ENCODE measurements at regions not wholly inside any gene's neighbourhood (a gene's known extent, or its start where the extent isn't known, plus 50 kb on each side); places are given as distances from the start of the nearest gene placed in this dataset.
A peak's percentile ranks its signal among the peaks of the same experiment; 100 is the strongest.

DNA sequence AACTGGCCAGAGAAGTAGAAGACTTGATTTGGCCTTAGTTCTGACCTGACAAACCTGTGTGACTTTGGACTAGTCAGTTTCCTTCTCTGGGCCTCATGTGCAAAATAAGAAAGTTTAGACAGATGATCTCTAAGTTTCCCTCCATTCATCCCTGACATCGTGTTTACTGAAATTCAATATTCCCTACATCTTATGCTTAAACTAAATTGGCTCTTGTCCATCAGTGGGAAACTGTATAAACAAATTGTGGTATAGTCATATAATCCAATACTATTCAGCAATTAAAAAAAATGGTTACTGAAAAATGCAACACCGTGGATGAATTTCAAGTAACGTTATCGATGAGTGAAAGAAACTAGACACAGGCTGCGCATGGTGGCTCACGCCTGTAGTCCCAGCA, 64.4 kb upstream of the HRH1 start:
- no peak for DNase-seq (ENCODE audit: low read depth in 4 of 4, low spot score in 3 of 4)

DNA sequence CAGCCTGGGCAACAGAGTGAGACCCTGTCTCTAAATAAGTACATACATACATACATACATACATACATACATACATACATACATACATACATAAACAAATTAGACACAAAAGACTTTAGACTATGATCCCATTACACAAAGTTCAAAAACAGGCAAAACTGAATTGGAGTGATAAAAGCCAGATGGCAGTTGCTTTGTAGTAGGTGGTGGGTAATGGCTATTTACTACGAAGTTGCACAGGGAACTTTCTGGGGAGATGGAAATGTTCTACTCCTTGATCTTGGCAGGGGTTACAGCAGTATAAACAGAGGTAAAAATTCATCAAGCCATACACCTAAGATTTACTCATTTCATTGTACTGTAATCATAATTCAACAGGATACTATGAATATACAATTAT, 63.7 kb upstream of the HRH1 start:
- no peak for DNase-seq (ENCODE audit: low read depth in 4 of 4, low spot score in 3 of 4)

DNA sequence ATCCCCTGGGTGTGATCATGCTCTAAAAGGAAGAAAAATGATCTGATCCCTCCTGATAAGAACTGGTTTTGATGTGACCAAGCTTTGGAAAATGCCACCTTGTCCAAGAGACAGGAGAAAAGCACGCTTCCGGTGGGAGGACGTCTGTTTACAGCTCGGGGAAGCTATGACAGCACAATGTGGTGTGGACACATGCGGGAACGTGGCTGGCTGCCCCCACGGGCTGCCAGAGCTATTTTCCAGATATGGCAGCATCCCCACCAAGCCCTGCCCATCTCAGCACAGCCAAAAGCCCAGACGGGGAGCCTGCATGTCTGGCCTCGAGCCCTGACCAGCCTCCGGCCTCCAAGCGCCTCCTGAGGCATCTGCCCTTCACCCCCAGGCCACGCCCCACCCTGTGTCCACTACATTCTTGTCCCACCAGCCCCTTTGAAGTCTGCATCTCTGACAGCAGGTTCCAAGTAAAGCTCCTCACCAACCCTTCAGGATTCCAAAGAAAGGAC, 63.2 kb upstream of the HRH1 start:
- DNase-seq (ENCODE audit: low read depth in 4 of 4, low spot score in 3 of 4) = no peak

DNA sequence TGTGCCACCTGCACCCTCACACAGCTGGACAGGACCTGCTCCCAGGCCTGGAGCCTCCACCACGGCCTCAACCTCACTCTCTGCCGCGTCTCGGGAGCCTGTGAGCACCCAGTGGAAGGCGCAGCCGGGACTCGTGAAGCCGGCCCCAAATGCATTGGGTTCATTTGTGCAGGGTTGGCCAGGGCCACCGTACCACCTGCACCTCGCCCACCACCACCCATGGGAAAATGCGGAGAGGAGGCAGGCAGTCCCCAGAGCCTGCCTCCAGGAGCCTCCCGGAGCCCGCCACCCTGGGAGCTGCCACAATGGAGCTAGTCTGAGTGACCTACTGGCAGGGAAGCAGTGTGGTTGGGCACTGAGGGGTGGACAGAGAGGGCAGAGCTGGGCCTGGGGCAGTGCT, 62.5 kb upstream of the HRH1 start:
- no peak for DNase-seq (ENCODE audit: low read depth in 4 of 4, low spot score in 3 of 4)

DNA sequence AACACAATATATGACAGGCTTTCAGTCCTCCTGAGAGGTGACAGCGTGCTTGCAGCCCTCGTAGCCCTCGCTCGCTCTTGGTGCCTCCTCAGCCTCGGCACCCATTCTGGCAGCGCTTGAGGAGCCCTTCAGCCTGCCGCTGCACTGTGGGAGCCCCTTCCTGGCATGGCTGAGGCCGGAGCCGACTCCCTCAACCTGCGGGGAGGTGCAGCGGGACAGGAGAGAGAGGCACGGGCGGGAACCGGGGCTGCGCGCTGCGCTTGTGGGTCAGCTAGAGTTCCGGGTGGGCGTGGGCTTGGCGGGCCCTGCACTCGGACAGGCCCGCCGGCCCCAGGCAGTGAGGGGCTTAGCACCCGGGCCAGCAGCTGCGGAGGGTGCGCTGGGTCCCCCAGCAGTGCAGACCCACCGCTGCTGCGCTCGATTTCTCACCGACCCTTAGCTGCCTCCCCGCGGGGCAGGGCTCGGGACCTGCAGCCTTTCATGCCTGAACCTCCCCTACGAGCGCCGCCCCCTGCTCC, 60.4 kb upstream of the HRH1 start:
- no peak for DNase-seq (ENCODE audit: low read depth in 4 of 4, low spot score in 3 of 4)

DNA sequence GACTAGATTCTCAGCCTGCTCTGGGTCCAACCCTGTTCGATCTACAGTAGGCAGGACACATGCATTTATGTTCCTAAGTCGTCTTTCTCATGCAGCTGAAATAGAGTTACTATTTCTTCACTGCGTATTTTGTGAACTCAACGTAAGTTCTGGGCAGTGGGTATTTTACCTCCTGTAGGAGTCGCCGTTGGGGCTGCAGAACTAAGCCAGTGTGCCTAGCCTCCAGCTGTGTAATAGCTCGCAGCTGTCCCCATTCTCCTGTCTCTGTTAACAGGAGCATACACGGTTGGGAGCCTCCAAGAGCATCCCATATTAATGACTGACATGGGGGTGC, 58.4 kb upstream of the HRH1 start:
- DNase-seq (ENCODE audit: low read depth in 4 of 4, low spot score in 3 of 4) = no peak

DNA sequence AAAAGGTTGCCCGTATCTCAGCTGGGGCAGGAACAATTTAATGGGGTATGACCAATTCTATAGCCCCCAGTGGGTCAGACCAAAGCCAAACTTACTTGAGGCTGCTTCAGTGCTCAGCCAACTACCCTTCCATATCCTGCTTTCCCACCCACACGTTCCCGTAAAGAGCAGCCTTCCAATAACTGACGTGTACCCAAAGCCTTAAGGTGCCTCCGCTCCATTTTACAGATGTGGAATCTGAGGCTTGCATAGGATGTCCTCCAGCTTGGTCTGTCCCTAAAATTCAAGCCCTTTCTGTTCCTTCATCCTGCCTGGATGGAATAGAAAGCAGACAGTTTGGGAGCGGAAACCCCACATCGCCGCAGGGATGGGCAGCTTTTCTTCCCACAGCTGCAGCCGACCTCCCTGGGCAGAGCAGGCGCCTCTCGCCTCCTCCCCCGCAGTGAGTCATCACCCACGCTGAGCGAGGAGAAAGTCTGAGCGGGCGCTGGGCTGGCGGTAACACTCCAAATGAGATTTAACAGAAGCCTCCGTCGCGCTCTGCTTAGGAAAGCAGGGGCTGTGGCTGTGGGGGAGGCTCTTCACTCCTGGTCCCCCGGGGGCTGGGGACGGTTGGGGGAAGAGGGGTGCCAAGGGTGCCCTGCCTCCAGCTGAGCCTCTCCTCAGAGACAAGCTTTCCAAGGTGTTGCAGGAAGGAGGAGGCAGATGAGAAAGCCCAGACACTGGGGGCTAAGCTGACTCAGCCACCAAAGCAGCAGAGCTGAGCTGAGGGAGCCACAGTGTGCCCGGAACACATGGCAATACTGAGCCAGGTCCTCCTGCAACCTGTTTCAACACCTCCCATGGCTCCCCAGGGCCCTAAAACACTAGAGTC, 57.8 kb upstream of the HRH1 start:
- peak in 3 of 4 donors; percentile 32 to 55 (median 45) for DNase-seq (ENCODE audit: low read depth in 4 of 4, low spot score in 3 of 4)

DNA sequence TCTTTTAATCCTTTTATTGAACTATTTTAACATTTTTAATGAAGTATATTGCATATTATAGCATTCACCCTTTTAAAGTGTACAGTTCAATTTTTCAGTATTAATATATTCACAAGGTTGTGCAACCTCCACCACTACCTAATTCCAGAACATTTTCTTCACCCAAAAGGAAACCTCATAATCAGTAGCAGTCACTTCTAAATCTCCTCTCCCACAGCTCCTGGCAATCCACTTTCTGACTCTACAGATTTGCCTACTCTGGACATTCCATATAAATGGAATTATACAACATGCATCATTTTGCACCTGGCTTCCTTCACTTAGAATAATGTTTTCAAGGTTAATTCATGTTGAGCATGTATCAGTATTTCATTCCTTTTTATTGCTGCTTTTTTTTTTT, 55.0 kb upstream of the HRH1 start:
- DNase-seq (ENCODE audit: low read depth in 4 of 4, low spot score in 3 of 4) = no peak

All from left renal pelvis (tissue), 4 donors.